Fibroblast of lung (primary cell): ENCODE measurements at regions not wholly inside any gene's neighbourhood (a gene's known extent, or its start where the extent isn't known, plus 50 kb on each side); places are given as distances from the start of the nearest gene placed in this dataset.

Source experiments
- DNase-seq, 2 donors: peaks; one replicate each; pipeline versions ENCODE4 v3.0.0 to v3.0.0-alpha.2; 2010; ENCODE audit warnings: low read depth in 2 of 2
- H2AFZ ChIP-seq: 2 replicates; pipeline ENCODE4 v1.5.1; 2012; ENCODE audit warnings: low read length, control low read depth, inconsistent platforms
- H3K27ac ChIP-seq: 2 replicates; pipeline ENCODE4 v1.5.1; 2011; ENCODE audit warnings: low read length, control low read depth; ENCODE audit not compliant: insufficient read depth
- H3K27me3 ChIP-seq: 2 replicates; pipeline ENCODE4 v1.5.1; 2011; ENCODE audit warnings: mild to moderate bottlenecking, low read length; ENCODE audit not compliant: control insufficient read depth, insufficient read depth
- H3K36me3 ChIP-seq: 2 replicates; pipeline ENCODE4 v1.5.1; 2011; ENCODE audit warnings: low read length; ENCODE audit not compliant: control insufficient read depth, insufficient read depth
- H3K4me1 ChIP-seq: 2 replicates; pipeline ENCODE4 v1.5.1; 2011; ENCODE audit warnings: low read length; ENCODE audit not compliant: control insufficient read depth, insufficient read depth; ENCODE audit errors: extremely low read depth
- H3K4me2 ChIP-seq: 2 replicates; pipeline ENCODE4 v1.5.1; 2011; ENCODE audit warnings: low read length, control low read depth; ENCODE audit not compliant: insufficient read depth; ENCODE audit errors: extremely low read depth
- H3K4me3 ChIP-seq, 4 experiments: fragments of 200-600 bp in 1 of 4; sonication (generic) in 1 of 4; replicated peaks in 1 of 4; 2 replicates each; pipeline ENCODE4 v1.5.1; 2011 to 2016; ENCODE audit warnings: low read length in 4 of 4, low read depth in 3 of 4, mild to moderate bottlenecking in 3 of 4, control low read depth in 2 of 4, inconsistent platforms in 1 of 4, mixed read lengths in 1 of 4; ENCODE audit not compliant: insufficient read depth in 1 of 4; ENCODE audit errors: control extremely low read depth in 1 of 4
- H3K79me2 ChIP-seq: 2 replicates; pipeline ENCODE4 v1.5.1; 2012; ENCODE audit warnings: mild to moderate bottlenecking, low read length, inconsistent platforms; ENCODE audit not compliant: control insufficient read depth, insufficient read depth
- H3K9ac ChIP-seq: 2 replicates; pipeline ENCODE4 v1.5.1; 2011; ENCODE audit warnings: mild to moderate bottlenecking, low read length, control low read depth; ENCODE audit not compliant: insufficient read depth
- H3K9me3 ChIP-seq: 2 replicates; pipeline ENCODE4 v1.5.1; 2012; ENCODE audit warnings: low read depth, low read length; ENCODE audit not compliant: control insufficient read depth, insufficient read depth
- H4K20me1 ChIP-seq: 2 replicates; pipeline ENCODE4 v1.5.1; 2011; ENCODE audit warnings: low read length; ENCODE audit not compliant: control insufficient read depth, insufficient read depth; ENCODE audit errors: extremely low read depth
- EZH2 ChIP-seq: IDR thresholded peaks from 2 replicates; pipeline ENCODE4 v1.5.1; 2012; ENCODE audit warnings: low read length, control low read depth, mild to moderate bottlenecking; ENCODE audit errors: missing control alignments
- TF ChIP-seq, protein P1 (sequence below), 2 donors: IDR thresholded peaks in 1 of 2; conservative IDR thresholded peaks in 1 of 2; 1 replicate in 1 of 2; 2 replicates in 1 of 2; pipeline ENCODE4 v1.5.1; 2011 to 2012; ENCODE audit warnings: low read length in 2 of 2, control low read depth in 1 of 2, inconsistent platforms in 1 of 2, low read depth in 1 of 2, mild to moderate bottlenecking in 1 of 2

DNA sequence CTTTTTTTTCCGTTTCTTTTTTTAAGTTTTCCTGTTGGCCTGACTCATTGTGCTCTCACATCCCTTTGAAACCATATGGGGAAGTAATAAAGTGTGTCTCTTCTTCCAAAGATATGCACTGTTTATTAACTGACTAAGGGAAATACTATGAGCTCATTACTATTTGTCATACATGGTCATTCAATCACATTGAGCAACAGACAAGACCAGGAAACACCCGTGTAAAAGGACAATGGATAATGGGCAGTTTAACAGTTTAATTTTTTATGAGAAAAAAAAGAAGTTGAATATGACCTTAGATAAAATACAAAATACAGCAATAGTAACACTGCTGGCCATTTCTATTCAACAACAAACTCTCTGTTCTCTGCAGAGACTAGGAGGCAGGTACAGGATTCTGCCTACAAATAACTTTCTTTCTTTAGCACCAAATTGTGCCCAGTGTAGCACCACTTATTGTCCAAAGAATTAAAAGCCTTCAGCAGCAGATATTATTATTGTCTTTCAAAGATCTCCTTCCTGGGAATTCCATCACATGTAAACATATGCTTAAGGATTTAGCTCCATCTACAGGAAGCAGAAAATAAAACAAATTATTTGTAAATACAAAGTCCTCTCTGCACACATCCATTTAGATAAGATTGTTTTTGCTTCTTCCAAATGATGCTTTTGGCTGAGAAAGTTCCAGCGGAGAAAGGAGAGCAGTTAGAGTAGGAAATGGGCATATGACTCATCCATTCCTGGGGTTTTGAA is 55.0 kb upstream of the AKR1E2 start:
- H3K36me3 ChIP-seq = no peaks in the 10 kb centered on the region
- H3K9ac ChIP-seq = peak overlapping the region; percentile 48
- H3K9me3 ChIP-seq = no peaks in the 10 kb centered on the region
- no peaks in the 10 kb centered on the region for H4K20me1 ChIP-seq
- peak overlapping the region; percentile 81 for H3K4me2 ChIP-seq
- peak; percentile 96 to 97 for DNase-seq
- peak overlapping the region in 3 of 4 experiments; percentile 11 to 32 (median 15) for H3K4me3 ChIP-seq
- H3K27me3 ChIP-seq = no peaks in the 10 kb centered on the region
- peaks cover 25% of the 10 kb centered on the region for H3K4me1 ChIP-seq
- H2AFZ ChIP-seq = no peak overlapping the region
- TF ChIP-seq EZH2 = no peak
- TF ChIP-seq, protein P1, sequence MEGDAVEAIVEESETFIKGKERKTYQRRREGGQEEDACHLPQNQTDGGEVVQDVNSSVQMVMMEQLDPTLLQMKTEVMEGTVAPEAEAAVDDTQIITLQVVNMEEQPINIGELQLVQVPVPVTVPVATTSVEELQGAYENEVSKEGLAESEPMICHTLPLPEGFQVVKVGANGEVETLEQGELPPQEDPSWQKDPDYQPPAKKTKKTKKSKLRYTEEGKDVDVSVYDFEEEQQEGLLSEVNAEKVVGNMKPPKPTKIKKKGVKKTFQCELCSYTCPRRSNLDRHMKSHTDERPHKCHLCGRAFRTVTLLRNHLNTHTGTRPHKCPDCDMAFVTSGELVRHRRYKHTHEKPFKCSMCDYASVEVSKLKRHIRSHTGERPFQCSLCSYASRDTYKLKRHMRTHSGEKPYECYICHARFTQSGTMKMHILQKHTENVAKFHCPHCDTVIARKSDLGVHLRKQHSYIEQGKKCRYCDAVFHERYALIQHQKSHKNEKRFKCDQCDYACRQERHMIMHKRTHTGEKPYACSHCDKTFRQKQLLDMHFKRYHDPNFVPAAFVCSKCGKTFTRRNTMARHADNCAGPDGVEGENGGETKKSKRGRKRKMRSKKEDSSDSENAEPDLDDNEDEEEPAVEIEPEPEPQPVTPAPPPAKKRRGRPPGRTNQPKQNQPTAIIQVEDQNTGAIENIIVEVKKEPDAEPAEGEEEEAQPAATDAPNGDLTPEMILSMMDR (conservative IDR thresholded peaks at IDR 0.05 in 1 of 2, IDR thresholded peaks at IDR 0.05 in 1 of 2; ENCODE audit: low read depth in 1 of 2, low read length in 2 of 2) = peak in 1 of 2 donors; percentile 32
- peak overlapping the region; percentile 96 for H3K27ac ChIP-seq
- H3K79me2 ChIP-seq = no peaks in the 10 kb centered on the region

DNA sequence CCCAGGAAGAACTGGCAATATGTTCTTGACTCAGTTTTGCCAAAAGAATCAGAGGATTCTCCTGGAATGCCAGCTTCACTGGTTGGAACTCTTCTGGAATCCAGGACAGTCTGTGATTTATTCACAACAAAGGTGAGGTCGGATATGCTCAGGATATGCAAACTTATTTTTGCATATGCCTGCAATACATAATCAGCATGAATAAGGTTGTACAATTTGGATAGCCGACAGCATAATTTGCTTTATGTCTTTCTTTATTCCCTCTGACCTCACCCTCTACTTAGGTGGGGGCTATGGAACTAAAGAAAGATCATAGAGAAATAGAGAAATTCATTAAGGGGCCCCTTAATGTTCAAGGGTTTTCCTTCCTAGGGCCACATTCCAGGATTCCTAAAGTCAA is 57.6 kb upstream of the AKR1E2 start:
- no peak for TF ChIP-seq EZH2
- TF ChIP-seq, protein P1 (conservative IDR thresholded peaks at IDR 0.05 in 1 of 2, IDR thresholded peaks at IDR 0.05 in 1 of 2; ENCODE audit: low read depth in 1 of 2, low read length in 2 of 2) = no peak
- no peak overlapping the region for H2AFZ ChIP-seq

DNA sequence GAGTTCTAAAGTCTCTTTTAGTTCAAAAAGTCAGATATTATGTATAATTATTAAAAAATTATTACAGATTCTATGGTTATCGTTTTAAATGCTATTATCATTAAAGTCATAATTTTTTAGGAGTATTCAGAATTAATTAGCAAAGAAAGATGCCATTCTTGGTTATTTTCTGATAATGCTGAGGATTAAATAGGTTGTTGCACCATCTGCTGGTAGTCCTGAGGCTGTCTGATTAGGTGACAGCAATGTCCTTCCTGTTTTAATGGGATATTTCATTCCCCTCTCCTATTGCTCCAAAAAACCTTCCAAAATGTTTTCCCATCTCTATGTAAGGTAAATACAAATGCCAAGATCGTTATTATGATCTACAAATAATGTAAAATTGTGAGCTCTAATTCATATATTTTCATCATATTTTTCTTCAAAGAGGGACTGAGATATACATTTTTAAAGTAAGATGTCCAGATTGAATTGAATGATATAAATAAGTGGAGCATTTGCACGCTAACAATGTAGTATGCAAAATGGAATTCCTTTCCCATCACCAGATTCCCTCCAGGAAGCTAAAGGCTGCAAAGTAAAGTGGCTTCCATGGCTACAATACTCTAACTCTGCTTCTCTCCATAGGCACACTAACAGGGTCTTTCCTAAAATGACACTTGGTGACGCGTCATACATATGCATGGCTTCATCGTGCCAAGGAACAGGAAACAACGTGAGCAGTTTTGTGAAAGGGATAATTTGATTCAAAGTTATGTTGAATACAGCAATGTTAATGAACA is 58.8 kb upstream of the AKR1E2 start:
- DNase-seq = peak; percentile 45 to 82
- H3K36me3 ChIP-seq = no peaks in the 10 kb centered on the region
- H3K79me2 ChIP-seq = peaks cover 9% of the 10 kb centered on the region
- peak overlapping the region; percentile 81 for H3K27ac ChIP-seq
- TF ChIP-seq, protein P1 (conservative IDR thresholded peaks at IDR 0.05 in 1 of 2, IDR thresholded peaks at IDR 0.05 in 1 of 2; ENCODE audit: low read depth in 1 of 2, low read length in 2 of 2) = peak; percentile 71 to 76
- no peak for TF ChIP-seq EZH2
- peak overlapping the region; percentile 36 for H2AFZ ChIP-seq
- H3K4me3 ChIP-seq = no peak overlapping the region
- no peak overlapping the region for H3K4me2 ChIP-seq
- no peaks in the 10 kb centered on the region for H3K27me3 ChIP-seq
- H3K9ac ChIP-seq = no peak overlapping the region
- no peaks in the 10 kb centered on the region for H4K20me1 ChIP-seq
- H3K4me1 ChIP-seq = peaks cover 32% of the 10 kb centered on the region
- H3K9me3 ChIP-seq = no peaks in the 10 kb centered on the region

More for the DNA sequence above, 57.6 kb upstream of the AKR1E2 start:
- Histone ChIP-seq H4K20me1 (no peaks in the 10 kb centered on the region), H3K9me3 (no peaks in the 10 kb centered on the region), H3K9ac (no peak overlapping the region), H3K4me3 (no peak overlapping the region), H3K36me3 (no peaks in the 10 kb centered on the region), H3K4me1 (peaks cover 33% of the 10 kb centered on the region), H3K79me2 (peaks cover 1% of the 10 kb centered on the region), H3K27me3 (no peaks in the 10 kb centered on the region), H3K4me2 (no peak overlapping the region), H3K27ac (peak overlapping the region; percentile 75)
- DNase-seq = no peak
